MM.1S (cell line): ENCODE measurements at regions not wholly inside any gene's neighbourhood (a gene's known extent, or its start where the extent isn't known, plus 50 kb on each side); places are given as distances from the start of the nearest gene placed in this dataset.

Experiments used
- CTCF ChIP-seq: fragments of 300-600 bp; sonication (generic); IDR thresholded peaks from 2 replicates; pipeline ENCODE4 v1.5.1; 2016; ENCODE audit warnings: antibody characterized with exemption, low read length, mixed read lengths
- EZH2 ChIP-seq: fragments of 300-600 bp; sonication (generic); optimal IDR thresholded peaks from 2 replicates; pipeline ENCODE3; 2017; ENCODE audit warnings: low read depth, mild to moderate bottlenecking, antibody characterized with exemption, low read length, mixed read lengths
- EZH2phosphoT487 ChIP-seq: fragments of 300-600 bp; sonication (generic); IDR thresholded peaks from 2 replicates; pipeline ENCODE4 v1.6.1; 2018; ENCODE audit warnings: antibody characterized with exemption, low read length

- no peak for TF ChIP-seq CTCF
- no peak for TF ChIP-seq EZH2
- no peak for TF ChIP-seq EZH2phosphoT487
These were observed 132.6 kb downstream of the DNAJB6 start for GRCh38 chr7:157469181-157470016.
